ENCODE measurements at regions not wholly inside any gene's neighbourhood (a gene's known extent, or its start where the extent isn't known, plus 50 kb on each side); places are given as distances from the start of the nearest gene placed in this dataset.

DNA sequence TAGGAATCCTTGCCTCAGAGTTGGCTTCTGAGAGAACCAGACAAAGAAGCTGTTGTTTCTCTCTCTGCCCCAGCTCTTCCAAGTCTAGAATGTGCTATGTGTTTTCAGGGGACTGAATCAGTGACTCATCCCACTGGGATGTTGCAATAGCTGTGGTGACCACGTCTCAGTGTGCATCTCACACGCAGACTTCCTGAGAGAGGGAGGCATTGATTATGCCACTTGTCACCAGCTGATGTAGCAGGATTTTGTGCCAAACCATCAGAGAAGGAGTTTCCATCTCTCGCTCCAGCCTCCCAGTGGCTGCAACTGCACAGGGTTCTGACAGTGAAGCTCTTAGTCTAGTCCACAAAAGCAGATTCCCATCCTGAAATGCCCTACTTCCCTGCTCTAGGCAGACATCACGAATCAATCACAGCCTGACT is 455.8 kb downstream of the MIAT start:
- DNase-seq (ENCODE audit: low spot score): no peak

DNA sequence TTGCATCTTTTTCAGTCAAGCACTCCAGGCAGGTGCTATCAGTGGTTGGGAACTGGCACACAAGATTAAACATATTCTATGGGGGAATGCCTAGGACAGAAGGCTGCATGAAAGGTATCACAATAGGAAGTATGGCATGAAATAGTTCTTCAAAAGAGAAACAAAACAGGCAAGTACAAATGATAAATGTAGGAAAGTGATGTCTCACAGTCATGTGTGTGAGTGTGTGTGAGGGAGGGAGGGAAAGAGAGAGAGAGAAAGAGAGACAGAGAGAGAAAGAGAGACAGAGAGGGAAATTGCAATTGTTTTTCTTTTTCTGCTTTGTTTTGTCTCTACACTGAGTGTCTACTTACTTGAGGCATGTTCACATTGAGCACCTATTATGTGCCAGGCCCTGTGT is 456.3 kb downstream of the MIAT start:
- DNase-seq (ENCODE audit: low spot score): no peak

GRCh38 chr22:27114186-27114585 is 456.8 kb downstream of the MIAT start:
- no peak for DNase-seq (ENCODE audit: low spot score)

DNA sequence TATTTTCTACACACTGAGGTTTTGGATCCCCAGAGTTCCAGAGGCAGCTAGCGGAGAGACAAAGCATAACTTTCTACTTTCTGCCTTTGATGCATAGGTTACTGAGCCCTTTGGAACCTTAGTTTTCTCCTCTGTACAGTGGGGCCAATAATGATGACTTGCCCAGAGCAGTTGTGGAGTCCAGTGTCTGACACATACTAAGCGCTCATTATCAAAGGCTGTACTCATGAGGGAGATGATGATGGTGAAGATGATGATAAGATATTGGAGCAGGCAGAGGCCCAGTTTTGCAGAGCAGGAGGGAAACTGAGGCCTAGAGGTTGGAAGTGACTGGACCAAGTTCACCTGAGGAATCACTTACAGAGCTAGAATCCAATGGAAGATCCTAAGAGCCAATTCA is 458.0 kb downstream of the MIAT start:
- no peak for DNase-seq (ENCODE audit: low spot score)

GRCh38 chr22:27115816-27116256 is 458.4 kb downstream of the MIAT start:
- no peak for DNase-seq (ENCODE audit: low spot score)

GRCh38 chr22:27116312-27117086 is 459.1 kb downstream of the MIAT start:
- no peak for DNase-seq (ENCODE audit: low spot score)

DNA sequence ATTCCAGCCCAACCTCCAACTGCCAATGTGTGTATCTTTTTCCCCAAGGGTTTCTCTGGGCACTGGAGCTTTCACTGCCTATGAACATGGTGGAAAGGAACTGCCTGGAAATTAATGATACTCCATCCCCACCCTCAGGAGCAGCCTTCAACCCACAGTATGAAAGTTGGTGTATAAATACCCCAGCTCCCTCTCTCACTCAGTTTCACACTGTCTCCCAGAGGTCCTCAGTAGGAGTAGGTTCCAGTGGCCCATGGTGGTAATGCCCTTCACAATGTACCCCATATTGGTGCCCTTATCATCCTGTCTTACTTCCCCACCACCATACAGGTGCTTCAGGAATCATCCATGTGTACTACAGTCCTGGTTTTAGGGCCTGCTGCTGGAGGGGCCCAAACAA is 462.6 kb downstream of the MIAT start:
- DNase-seq (ENCODE audit: low spot score): no peak

DNA sequence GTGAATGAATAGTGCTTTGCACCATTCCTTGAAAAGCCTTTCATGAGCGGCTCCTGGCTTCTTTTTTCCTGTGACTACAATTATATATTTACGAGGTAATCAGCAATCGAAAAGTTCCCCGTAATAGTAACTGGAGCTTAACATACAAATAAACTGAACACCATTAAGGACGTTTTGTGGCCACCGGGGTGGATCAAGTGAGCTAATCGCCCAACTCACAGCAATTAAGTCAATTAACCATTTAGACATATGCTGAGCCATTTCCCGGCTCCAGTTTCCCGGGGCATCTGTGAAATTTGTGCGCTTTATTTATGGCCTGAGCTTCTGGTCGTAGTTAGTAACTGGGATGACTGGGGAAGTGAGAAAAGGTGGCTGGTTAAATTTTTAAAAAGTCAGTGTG is 465.2 kb downstream of the MIAT start:
- no peak for DNase-seq (ENCODE audit: low spot score)

DNA sequence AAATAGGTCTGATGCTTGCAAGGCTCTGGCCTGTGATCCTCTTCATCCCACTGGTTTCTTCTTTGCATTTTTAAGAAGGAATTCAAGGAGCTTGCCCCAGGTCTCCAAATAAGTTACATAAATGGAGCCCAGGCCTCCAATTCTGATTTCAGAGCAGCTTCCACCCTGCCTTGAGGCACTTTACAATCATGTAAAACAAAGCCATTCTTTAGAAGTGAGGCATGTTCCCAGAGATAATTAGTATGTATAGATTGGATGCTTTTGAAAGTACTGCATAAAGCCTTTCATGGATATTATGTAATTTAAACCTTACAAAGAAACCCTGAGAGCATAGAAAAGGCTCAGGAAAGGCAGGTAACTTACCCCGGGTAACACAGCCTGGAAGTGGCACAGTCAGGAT is 466.5 kb downstream of the MIAT start:
- DNase-seq (ENCODE audit: low spot score): no peak

- DNase-seq (ENCODE audit: low spot score): no peak
Measured at GRCh38 chr22:27124351-27124966, 467.1 kb downstream of the MIAT start.

DNA sequence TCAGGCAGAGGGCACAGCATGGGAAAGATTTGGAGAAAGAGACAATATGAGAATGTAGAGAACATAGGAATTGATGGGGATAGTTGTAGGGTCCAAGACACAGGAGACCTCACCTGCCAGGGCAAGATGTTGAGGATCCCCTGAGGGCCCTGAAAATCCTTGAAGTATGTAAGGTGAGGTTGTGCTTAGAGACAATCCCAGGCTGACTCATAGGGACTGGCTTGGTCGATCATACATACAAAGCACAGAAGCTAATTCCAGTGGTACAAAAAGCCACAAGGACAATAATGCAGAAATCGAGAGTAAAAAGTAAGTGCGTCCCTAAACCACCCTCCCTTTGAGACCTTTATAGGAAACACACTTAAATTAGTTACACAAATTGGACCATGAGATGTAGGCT is 468.2 kb downstream of the MIAT start:
- DNase-seq (ENCODE audit: low spot score): no peak

- DNase-seq (ENCODE audit: low spot score): no peak
Measured at GRCh38 chr22:27127911-27128310, 470.5 kb downstream of the MIAT start.

GRCh38 chr22:27128461-27129085 is 471.2 kb downstream of the MIAT start:
- no peak for DNase-seq (ENCODE audit: low spot score)

GRCh38 chr22:27129266-27129665 is 471.9 kb downstream of the MIAT start:
- DNase-seq (ENCODE audit: low spot score): no peak

DNA sequence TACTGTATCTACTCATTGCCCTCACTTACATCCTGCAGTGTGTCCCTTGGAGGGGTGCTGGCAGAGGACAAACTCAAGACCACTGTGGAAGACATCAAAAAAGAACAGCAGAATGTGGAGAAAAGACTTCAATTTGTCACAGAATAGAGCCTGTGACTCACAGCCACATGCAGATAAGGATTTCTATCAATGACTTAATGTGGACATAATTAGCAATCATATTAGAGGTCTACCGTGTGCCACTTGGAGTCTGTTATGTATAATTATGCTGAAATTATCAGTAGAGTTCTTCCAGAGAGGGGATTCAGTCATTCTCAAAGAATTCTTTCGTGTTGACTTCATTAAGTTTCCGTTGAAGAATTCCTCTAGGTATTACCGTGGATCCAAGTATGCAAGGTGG is 473.5 kb downstream of the MIAT start:
- no peak for DNase-seq (ENCODE audit: low spot score)

GRCh38 chr22:27131346-27131745 is 474.0 kb downstream of the MIAT start:
- DNase-seq (ENCODE audit: low spot score): no peak

DNA sequence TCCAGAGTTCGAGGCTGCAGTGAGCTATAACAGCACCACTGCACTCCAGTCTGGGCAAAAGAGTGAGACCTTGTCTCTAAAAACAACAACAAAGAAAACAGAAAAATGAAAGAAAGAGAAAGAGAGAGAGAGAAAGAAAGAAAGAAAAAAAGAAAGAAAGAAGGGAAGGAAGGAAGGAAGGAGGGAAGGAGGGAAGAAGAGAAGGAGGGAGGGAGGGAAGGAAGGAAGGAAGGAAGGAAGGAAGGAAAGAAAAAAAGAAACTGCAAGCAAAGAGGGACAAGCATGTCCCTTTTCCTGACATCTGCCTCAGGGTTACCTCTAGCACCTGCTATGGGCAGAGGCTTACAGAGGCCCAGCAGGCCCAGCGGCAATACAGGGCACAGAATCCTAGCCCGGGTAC is 475.0 kb downstream of the MIAT start:
- DNase-seq (ENCODE audit: low spot score): no peak

DNA sequence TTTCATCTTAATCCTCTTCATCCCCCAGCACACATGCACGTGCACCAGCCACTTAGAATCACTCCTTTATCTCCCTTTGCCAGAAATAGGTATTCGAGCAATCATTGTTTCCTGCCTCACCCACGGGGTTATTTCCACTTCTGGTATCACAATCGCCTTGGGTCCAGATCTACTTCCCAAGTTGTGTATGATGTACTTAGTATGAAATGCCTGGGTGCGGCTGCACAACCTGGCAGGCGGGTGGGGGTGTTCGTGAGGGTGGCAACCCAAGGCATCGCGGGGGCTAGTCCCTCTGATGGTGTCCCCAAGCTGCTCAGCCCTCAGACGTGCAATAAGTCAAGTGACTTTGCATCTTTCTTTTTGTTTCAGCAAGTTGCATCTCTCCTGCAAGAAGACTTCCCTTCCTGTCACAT is 475.6 kb downstream of the MIAT start:
- no peak for DNase-seq (ENCODE audit: low spot score)

- no peak for DNase-seq (ENCODE audit: low spot score)
Measured at GRCh38 chr22:27133681-27134314, 476.4 kb downstream of the MIAT start.

- DNase-seq (ENCODE audit: low spot score): no peak
Measured at GRCh38 chr22:27134315-27134701, 476.9 kb downstream of the MIAT start.

DNA sequence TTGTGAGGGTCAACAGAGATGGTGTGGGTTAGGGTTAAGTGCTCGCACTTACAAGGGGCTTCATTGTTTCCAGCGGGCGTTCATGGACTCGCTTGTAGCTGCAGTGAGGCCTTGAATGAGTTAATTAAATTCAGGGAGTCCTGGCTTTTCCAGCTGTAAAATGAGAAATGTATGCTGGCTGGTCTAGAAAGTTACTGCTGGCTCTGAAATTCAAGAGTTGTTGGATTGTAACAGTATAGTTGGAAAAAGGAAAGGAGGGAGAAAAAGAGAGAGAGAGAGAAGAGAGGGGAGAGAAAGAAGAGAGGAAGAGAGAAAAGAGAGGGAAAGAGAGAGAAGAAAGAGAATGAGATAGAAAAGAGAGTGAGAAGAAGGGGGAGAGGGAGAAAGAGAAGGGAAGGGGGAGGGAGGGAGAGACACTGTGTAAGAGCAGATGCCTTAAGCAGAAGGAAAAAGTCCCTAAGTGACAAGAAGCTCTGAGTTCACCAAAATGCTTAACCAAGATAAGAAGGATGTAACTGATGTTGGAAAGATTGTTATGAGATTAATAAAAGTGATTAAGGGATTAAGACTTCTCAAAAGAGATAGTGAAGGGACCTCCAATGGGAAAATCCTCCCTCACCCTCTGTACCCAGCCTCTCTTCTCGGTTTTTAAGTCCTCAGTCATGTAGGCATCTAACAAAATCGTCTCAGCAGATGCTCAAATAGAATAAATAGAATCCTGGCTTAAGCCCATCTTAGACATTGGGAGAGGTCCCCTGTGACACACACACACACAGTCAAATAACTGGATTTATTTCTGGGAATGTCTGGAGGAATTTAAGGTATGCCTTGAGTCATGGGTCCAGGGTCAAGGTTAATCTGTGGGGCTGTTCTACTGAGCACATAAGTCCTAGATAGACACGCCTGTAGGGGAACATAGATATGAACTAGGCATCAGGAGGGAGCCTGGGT is 477.9 kb downstream of the MIAT start:
- DNase-seq (ENCODE audit: low spot score): no peak

All from mesenteric fat pad (tissue), 1 donor.